ENCODE measurements at regions not wholly inside any gene's neighbourhood (a gene's known extent, or its start where the extent isn't known, plus 50 kb on each side); places are given as distances from the start of the nearest gene placed in this dataset.

DNA sequence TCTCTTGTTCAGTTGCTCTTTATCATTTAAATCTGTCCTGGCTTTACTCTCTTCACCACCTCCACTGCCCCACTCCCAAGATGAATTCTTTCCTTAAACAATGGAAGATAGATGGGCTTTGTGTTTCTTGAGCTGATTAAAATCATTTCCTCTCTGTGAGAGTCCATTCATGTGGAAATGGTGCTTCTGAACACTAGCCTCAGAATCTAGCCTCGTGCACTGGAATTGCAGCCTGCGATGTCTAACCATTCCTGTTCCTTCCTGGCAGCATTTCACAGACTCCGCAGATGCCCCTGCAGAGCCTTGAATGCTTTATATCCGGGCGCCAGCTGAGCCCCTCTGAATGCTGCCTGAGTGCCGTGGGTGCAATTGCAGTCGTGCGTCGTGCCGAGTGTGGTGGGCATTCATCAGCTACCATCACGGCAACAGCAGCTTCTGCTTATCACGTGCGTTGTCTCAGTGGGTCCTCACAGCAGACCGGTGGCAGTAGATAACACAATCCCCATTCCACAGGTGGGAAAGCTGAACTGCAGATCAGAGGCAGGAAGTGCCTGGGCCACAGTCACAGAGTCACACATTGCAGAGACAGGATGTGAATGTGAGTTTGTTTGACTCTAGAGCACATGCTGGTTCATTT, 172.8 kb upstream of the WSCD1 start:
- TF ChIP-seq CTCF (IDR thresholded peaks at IDR 0.05; ENCODE audit: low read depth, low read length, missing input control) (no peak), RXRA (IDR thresholded peaks at IDR 0.05) (no peak), REST (IDR thresholded peaks at IDR 0.05) (no peak), FOXA2 (IDR thresholded peaks at IDR 0.05) (no peak), GABPA (IDR thresholded peaks at IDR 0.05 in 1 of 2, conservative IDR thresholded peaks at IDR 0.05 in 1 of 2) (no peak), EGR1 (IDR thresholded peaks at IDR 0.05; ENCODE audit: low read depth in 2 of 2) (no peak), JUND (IDR thresholded peaks at IDR 0.05) (no peak), MAX (IDR thresholded peaks at IDR 0.05) (no peak), YY1 (IDR thresholded peaks at IDR 0.05) (no peak), HNF4G (IDR thresholded peaks at IDR 0.05) (no peak), RAD21 (IDR thresholded peaks at IDR 0.05) (no peak), ATF3 (IDR thresholded peaks at IDR 0.05) (no peak), TAF1 (conservative IDR thresholded peaks at IDR 0.05) (no peak)
